D721Med (cell line): ENCODE measurements at regions not wholly inside any gene's neighbourhood (a gene's known extent, or its start where the extent isn't known, plus 50 kb on each side); places are given as distances from the start of the nearest gene placed in this dataset.

Experiments used
- DNase-seq: peaks from one replicate; pipeline ENCODE4 v3.0.0; 2011; ENCODE audit warnings: low spot score; ENCODE audit not compliant: insufficient read length
- FAIRE-seq: peaks from 2 replicates; lab custom pipeline; 2011; peaks lifted over from hg19 to GRCh38; lab: Jason Lieb, UNC
- TF ChIP-seq, protein P1 (sequence below): IDR thresholded peaks from 2 replicates; pipeline ENCODE4 v1.5.1; 2012; ENCODE audit warnings: mild to moderate bottlenecking, control low read depth; ENCODE audit not compliant: insufficient read depth; ENCODE audit errors: missing control alignments

DNA sequence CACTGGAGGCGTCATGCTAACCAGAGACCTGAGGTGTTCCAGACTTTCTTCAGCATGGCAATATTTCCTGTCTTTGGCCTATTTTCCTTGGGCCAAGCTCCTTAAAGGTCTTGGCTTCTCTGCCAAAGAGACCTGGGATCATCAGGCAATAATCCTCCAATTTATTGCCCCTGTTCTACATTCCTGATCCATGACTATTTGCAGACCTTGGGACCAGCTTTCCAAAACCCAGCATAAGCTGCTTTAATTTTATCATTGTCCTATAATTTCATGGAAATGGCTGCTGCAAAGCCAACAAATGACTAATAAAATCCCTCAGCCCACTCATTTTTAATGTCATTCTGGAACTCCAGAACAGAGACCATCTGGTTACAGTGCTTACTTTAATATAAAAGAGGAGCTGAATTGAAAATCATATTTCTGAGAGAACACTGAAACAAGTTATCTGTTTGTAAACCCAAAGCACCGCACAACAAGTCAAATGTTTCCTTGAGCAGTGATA lies 166.9 kb upstream of the BTG1 start:
- no peak for FAIRE-seq
- no peak for DNase-seq
- TF ChIP-seq, protein P1, sequence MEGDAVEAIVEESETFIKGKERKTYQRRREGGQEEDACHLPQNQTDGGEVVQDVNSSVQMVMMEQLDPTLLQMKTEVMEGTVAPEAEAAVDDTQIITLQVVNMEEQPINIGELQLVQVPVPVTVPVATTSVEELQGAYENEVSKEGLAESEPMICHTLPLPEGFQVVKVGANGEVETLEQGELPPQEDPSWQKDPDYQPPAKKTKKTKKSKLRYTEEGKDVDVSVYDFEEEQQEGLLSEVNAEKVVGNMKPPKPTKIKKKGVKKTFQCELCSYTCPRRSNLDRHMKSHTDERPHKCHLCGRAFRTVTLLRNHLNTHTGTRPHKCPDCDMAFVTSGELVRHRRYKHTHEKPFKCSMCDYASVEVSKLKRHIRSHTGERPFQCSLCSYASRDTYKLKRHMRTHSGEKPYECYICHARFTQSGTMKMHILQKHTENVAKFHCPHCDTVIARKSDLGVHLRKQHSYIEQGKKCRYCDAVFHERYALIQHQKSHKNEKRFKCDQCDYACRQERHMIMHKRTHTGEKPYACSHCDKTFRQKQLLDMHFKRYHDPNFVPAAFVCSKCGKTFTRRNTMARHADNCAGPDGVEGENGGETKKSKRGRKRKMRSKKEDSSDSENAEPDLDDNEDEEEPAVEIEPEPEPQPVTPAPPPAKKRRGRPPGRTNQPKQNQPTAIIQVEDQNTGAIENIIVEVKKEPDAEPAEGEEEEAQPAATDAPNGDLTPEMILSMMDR, result no peak

DNA sequence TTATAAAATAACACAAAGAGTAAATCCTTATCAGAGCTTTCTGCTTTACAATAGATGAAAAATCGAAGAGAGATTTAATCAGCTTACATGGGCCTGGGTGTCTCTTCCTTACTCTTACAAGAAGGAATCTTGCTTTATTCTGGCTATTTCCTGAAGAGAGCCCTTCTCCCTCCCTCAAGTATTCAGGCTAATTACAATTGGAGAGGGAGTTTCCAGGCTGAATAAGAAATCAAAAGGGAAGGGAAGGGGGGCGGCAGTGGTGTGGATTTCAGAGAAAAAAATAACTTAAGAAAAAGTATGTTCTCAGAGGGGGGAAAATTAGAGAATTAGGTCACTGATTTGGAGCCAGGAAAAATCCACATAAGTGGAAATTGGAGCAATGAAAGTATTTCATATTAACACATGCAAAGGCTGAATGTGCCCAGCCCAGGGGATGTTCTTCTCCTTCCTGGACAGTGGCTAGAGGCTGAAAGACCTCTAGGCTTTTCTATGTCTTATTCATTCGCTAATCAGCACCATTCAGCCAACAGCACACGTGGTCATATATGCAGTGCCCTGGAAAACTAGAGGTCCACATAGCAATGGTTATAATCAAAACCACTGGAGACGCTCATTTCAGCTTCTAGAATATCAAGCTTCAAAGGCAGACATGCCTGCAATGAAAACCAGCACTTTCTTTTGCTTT lies 158.9 kb upstream of the BTG1 start:
- TF ChIP-seq, protein P1, result no peak
- FAIRE-seq (no peak), DNase-seq (no peak)

DNA sequence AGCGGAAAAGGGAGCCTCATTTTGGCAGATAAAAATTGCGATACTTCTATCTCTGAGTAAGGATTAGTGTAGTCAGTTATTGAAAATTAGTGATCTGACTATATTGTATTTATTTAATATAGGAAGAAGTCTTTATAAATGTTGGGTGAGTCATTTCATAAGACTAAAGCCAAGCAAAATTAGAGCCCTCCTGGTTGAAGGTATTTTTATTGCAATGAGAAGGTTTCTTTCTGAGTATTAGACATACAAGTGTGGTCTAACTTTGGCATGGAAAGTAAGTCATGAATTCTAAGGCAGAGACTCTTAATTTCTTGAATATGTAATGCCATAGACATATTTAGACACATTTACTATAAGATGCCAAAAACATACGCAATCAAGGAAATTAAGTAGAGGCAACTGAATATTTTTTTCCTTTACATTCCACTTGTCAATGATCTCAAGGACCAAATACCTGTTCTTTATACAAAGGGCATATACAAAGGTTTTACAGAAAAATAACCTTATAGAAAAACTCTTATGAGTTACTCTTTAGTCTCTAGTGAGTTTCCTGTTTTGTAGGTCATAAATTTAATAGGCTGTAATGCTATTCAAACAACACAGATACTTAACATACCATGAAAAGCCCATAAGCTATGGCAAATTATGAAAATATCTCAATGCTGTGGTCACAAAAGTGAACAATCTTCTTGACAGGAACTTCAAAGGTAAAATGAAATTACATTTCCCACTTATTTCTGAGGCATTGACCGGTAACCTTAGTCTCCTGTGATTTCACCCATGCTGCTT lies 156.6 kb upstream of the BTG1 start:
- TF ChIP-seq, protein P1, result no peak
- FAIRE-seq (no peak), DNase-seq (no peak)

DNA sequence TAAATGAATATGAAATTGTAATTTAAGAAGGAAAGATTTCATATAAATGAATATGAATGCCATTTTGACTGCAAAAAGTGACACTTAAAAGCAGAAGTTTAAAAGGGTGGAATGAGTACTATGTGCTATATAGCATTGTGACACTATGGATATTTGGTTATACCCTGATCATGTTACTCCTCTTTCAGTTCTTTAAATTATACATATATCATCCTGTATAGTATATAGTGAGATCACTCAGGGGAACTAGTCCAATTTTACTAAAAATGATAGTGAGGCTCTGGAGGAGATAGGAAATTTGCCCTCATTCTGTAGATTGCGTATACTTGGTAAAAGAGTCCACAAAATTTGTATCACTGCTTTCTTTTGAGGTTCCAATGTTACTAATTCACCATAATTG lies 155.7 kb upstream of the BTG1 start:
- no peak for FAIRE-seq
- DNase-seq, result no peak
- TF ChIP-seq, protein P1, result no peak

DNA sequence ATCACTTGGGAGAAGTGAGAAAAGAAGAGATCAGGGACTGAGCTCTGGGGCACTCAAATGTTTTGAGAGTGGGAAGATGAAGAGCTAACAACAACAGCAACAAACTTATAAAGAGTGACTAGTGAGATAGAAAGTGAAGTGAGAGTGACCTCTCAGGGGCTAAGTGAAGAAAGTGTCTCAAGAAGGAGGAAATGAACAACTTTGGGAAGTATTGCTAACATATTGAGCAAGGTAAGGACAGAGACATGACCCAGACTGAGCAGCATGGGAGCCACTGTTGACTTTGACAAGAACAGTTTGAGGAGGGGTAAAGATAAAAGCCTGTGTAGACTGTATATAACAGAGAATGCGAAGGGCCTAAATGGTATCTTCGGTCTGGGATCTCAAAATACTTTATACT lies 155.1 kb upstream of the BTG1 start:
- FAIRE-seq, result no peak
- TF ChIP-seq, protein P1, result no peak
- no peak for DNase-seq

DNA sequence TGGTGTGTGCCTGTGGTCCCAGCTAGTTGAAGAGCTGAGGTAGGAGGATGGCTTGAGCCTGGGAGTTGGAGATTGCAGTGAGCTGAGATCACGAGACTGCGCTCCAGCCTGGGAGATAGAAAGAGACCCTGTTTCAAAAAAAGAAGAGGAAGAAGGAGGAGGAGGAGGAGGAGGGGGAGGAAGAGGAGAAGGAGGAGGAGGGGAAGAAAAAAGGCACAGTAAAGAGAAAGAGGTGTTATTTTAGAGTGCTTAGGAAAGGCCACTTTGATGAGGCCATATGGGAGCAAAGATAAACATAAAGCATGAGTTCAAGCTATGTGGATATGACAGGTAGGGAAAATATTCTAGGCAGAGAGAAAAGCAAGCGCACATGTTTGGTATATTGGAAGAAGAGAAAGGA lies 154.1 kb upstream of the BTG1 start:
- DNase-seq (no peak), FAIRE-seq (no peak)
- TF ChIP-seq, protein P1, result no peak

DNA sequence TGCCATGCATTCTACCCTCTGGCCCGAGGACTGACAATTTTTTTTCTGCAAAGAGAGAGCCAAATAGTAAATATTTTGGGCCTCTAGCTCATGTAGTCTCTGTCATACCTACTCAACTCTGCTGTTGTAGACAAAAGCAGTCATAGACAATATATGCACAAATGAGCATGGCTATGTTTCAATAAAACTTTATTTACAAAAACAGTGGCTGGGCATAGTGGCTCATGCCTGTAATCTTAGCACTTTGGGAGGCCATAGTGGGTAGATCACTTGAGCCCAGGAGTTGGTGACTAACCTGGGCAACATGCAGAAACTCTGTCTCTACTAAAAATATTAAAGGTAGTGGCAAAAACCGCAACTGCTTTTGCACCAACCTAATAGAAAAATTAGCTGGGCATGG lies 153.7 kb upstream of the BTG1 start:
- TF ChIP-seq, protein P1, result no peak
- DNase-seq (no peak), FAIRE-seq (no peak)
